ENCODE measurements at regions not wholly inside any gene's neighbourhood (a gene's known extent, or its start where the extent isn't known, plus 50 kb on each side); places are given as distances from the start of the nearest gene placed in this dataset.

DNA sequence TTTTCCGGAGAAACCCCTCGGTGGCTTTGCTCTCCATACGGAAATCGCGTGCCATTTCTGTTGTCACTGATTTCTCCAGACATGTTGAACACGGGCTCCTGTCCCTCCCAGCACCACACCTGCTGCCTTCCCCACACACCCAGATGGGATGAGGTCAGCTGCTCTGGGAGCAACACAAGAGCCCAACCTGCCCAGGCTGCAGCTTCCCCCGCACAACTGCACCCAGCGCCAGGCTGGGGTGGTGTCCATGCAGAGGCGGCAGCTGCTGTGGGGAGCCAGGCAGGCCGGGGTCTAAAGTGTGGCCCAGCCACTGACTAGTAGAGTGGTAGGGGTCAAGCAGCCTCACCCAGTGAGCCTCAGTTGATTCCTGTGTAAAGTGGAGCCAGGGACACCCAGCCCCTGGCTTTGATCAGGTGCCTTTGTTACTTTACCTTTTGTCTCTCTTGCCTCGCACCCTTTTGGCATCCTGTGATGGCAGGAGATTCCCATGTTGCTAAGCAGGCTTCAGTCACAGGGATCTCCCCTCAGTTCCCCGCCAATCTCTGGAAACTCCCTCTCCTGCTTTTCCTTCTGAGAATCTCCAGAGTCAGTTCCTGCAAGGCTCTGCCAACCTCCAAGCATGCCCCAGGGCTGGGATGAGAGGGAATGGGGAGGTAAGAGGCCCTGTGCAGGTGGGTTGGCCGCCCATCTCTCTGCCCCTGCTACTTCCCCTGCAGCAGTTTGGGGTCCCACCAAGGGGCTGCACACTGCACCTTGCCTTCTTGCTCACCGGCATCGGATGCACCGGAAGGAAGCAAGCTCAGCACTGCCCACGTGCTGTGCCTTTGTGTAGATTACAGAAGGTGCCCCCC lies 91.8 kb upstream of the ALDH1A3 start:
- no peaks in the 10 kb centered on the region for H3K9me3 Mint-ChIP-seq (ENCODE audit: unreplicated experiment)
- Histone ChIP-seq H3K4me2 (ENCODE audit: low read length) (no peak overlapping the region), H4K20me1 (ENCODE audit: insufficient read depth, low read length) (no peaks in the 10 kb centered on the region), H2AFZ (ENCODE audit: low read depth, low read length) (no peak overlapping the region), H3K4me3 (ENCODE audit: insufficient read depth, low read depth, low read length) (no peak overlapping the region), H3K27me3 (ENCODE audit: insufficient read depth, low read length) (peaks cover 2% of the 10 kb centered on the region), H3K9me3 (ENCODE audit: insufficient read depth, low read depth, low read length) (no peaks in the 10 kb centered on the region), H3K27ac (ENCODE audit: low read depth, low read length) (no peak overlapping the region), H3K9ac (ENCODE audit: low read length) (no peak overlapping the region), H3K79me2 (ENCODE audit: insufficient read depth, low read length) (no peaks in the 10 kb centered on the region), H3K4me1 (ENCODE audit: insufficient read depth, low read length) (no peaks in the 10 kb centered on the region), H3K36me3 (ENCODE audit: insufficient read depth, low read length) (no peaks in the 10 kb centered on the region)
- no peak overlapping the region for H3K27ac Mint-ChIP-seq (ENCODE audit: unreplicated experiment)
- FAIRE-seq (no peak), DNase-seq (ENCODE audit: low read depth) (no peak)
- no peak overlapping the region for H3K4me3 Mint-ChIP-seq (ENCODE audit: unreplicated experiment)
- TF ChIP-seq EZH2 (IDR thresholded peaks at IDR 0.05; ENCODE audit: insufficient read depth, low read length), result no peak
- TF ChIP-seq, protein P1, sequence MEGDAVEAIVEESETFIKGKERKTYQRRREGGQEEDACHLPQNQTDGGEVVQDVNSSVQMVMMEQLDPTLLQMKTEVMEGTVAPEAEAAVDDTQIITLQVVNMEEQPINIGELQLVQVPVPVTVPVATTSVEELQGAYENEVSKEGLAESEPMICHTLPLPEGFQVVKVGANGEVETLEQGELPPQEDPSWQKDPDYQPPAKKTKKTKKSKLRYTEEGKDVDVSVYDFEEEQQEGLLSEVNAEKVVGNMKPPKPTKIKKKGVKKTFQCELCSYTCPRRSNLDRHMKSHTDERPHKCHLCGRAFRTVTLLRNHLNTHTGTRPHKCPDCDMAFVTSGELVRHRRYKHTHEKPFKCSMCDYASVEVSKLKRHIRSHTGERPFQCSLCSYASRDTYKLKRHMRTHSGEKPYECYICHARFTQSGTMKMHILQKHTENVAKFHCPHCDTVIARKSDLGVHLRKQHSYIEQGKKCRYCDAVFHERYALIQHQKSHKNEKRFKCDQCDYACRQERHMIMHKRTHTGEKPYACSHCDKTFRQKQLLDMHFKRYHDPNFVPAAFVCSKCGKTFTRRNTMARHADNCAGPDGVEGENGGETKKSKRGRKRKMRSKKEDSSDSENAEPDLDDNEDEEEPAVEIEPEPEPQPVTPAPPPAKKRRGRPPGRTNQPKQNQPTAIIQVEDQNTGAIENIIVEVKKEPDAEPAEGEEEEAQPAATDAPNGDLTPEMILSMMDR (IDR thresholded peaks at IDR 0.05; ENCODE audit: insufficient read depth, low read depth, low read length), result no peak
- no peaks in the 10 kb centered on the region for H3K36me3 Mint-ChIP-seq (ENCODE audit: low read depth, unreplicated experiment)
- H3K27me3 Mint-ChIP-seq (ENCODE audit: low read depth, unreplicated experiment), result peaks cover 18% of the 10 kb centered on the region
- no peaks in the 10 kb centered on the region for H3K4me1 Mint-ChIP-seq (ENCODE audit: low read depth, unreplicated experiment)

DNA sequence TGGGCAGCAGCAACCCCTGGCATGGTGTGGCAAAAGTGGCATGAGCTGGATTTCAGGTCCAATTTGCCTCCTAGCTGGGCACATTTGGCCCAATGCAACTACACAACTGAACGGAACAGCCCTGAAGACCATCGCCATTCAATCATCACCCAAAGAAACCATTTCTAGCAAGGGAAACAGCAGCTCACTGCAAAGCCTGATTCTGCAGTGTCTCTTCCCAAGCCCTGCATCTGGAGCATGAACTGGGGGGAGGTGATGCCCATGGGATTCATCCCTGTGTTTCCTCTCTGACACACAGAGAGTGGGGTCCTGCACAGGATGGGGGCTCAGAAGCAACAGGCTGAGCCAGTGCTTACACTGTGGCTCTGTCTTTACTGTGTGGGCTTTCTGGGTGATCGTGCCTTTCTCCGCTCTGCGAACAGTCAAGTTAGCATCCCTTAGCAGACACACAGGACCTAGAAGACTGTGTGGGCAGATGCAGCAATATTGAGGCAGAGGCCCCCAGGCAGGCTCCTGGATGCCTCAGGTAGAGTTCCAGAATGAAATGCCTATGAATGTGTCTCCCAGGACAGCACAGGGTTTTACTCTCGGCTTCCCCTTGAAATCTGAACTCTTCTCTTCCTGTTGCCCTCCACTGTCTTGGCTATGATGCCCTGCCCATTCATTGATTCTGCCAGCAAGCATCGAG lies 91.1 kb upstream of the ALDH1A3 start:
- Histone ChIP-seq H3K9me3 (ENCODE audit: insufficient read depth, low read depth, low read length) (no peaks in the 10 kb centered on the region), H3K4me1 (ENCODE audit: insufficient read depth, low read length) (no peaks in the 10 kb centered on the region), H3K4me2 (ENCODE audit: low read length) (no peak overlapping the region), H3K4me3 (ENCODE audit: insufficient read depth, low read depth, low read length) (no peak overlapping the region), H3K79me2 (ENCODE audit: insufficient read depth, low read length) (no peaks in the 10 kb centered on the region), H3K36me3 (ENCODE audit: insufficient read depth, low read length) (no peaks in the 10 kb centered on the region), H3K27me3 (ENCODE audit: insufficient read depth, low read length) (peaks cover 2% of the 10 kb centered on the region), H2AFZ (ENCODE audit: low read depth, low read length) (no peak overlapping the region), H3K9ac (ENCODE audit: low read length) (no peak overlapping the region), H3K27ac (ENCODE audit: low read depth, low read length) (no peak overlapping the region), H4K20me1 (ENCODE audit: insufficient read depth, low read length) (no peaks in the 10 kb centered on the region)
- Mint-ChIP-seq H3K4me3 (ENCODE audit: unreplicated experiment) (no peak overlapping the region), H3K27ac (ENCODE audit: unreplicated experiment) (no peak overlapping the region), H3K4me1 (ENCODE audit: low read depth, unreplicated experiment) (no peaks in the 10 kb centered on the region), H3K9me3 (ENCODE audit: unreplicated experiment) (no peaks in the 10 kb centered on the region), H3K27me3 (ENCODE audit: low read depth, unreplicated experiment) (peaks cover 18% of the 10 kb centered on the region), H3K36me3 (ENCODE audit: low read depth, unreplicated experiment) (no peaks in the 10 kb centered on the region)
- no peak for DNase-seq (ENCODE audit: low read depth)
- TF ChIP-seq, protein P1 (IDR thresholded peaks at IDR 0.05; ENCODE audit: insufficient read depth, low read depth, low read length), result no peak
- TF ChIP-seq EZH2 (IDR thresholded peaks at IDR 0.05; ENCODE audit: insufficient read depth, low read length), result no peak
- no peak for FAIRE-seq
